ENCODE measurements at regions not wholly inside any gene's neighbourhood (a gene's known extent, or its start where the extent isn't known, plus 50 kb on each side); places are given as distances from the start of the nearest gene placed in this dataset.

- TF ChIP-seq, protein P1, sequence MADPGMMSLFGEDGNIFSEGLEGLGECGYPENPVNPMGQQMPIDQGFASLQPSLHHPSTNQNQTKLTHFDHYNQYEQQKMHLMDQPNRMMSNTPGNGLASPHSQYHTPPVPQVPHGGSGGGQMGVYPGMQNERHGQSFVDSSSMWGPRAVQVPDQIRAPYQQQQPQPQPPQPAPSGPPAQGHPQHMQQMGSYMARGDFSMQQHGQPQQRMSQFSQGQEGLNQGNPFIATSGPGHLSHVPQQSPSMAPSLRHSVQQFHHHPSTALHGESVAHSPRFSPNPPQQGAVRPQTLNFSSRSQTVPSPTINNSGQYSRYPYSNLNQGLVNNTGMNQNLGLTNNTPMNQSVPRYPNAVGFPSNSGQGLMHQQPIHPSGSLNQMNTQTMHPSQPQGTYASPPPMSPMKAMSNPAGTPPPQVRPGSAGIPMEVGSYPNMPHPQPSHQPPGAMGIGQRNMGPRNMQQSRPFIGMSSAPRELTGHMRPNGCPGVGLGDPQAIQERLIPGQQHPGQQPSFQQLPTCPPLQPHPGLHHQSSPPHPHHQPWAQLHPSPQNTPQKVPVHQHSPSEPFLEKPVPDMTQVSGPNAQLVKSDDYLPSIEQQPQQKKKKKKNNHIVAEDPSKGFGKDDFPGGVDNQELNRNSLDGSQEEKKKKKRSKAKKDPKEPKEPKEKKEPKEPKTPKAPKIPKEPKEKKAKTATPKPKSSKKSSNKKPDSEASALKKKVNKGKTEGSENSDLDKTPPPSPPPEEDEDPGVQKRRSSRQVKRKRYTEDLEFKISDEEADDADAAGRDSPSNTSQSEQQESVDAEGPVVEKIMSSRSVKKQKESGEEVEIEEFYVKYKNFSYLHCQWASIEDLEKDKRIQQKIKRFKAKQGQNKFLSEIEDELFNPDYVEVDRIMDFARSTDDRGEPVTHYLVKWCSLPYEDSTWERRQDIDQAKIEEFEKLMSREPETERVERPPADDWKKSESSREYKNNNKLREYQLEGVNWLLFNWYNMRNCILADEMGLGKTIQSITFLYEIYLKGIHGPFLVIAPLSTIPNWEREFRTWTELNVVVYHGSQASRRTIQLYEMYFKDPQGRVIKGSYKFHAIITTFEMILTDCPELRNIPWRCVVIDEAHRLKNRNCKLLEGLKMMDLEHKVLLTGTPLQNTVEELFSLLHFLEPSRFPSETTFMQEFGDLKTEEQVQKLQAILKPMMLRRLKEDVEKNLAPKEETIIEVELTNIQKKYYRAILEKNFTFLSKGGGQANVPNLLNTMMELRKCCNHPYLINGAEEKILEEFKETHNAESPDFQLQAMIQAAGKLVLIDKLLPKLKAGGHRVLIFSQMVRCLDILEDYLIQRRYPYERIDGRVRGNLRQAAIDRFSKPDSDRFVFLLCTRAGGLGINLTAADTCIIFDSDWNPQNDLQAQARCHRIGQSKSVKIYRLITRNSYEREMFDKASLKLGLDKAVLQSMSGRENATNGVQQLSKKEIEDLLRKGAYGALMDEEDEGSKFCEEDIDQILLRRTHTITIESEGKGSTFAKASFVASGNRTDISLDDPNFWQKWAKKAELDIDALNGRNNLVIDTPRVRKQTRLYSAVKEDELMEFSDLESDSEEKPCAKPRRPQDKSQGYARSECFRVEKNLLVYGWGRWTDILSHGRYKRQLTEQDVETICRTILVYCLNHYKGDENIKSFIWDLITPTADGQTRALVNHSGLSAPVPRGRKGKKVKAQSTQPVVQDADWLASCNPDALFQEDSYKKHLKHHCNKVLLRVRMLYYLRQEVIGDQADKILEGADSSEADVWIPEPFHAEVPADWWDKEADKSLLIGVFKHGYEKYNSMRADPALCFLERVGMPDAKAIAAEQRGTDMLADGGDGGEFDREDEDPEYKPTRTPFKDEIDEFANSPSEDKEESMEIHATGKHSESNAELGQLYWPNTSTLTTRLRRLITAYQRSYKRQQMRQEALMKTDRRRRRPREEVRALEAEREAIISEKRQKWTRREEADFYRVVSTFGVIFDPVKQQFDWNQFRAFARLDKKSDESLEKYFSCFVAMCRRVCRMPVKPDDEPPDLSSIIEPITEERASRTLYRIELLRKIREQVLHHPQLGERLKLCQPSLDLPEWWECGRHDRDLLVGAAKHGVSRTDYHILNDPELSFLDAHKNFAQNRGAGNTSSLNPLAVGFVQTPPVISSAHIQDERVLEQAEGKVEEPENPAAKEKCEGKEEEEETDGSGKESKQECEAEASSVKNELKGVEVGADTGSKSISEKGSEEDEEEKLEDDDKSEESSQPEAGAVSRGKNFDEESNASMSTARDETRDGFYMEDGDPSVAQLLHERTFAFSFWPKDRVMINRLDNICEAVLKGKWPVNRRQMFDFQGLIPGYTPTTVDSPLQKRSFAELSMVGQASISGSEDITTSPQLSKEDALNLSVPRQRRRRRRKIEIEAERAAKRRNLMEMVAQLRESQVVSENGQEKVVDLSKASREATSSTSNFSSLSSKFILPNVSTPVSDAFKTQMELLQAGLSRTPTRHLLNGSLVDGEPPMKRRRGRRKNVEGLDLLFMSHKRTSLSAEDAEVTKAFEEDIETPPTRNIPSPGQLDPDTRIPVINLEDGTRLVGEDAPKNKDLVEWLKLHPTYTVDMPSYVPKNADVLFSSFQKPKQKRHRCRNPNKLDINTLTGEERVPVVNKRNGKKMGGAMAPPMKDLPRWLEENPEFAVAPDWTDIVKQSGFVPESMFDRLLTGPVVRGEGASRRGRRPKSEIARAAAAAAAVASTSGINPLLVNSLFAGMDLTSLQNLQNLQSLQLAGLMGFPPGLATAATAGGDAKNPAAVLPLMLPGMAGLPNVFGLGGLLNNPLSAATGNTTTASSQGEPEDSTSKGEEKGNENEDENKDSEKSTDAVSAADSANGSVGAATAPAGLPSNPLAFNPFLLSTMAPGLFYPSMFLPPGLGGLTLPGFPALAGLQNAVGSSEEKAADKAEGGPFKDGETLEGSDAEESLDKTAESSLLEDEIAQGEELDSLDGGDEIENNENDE (IDR thresholded peaks at IDR 0.05; ENCODE audit: insufficient replicate concordance, low read length), result no peak
- TF ChIP-seq TCF12 (IDR thresholded peaks at IDR 0.05; ENCODE audit: low read depth, low read length) (no peak), RBBP5 (IDR thresholded peaks at IDR 0.05; ENCODE audit: borderline replicate concordance, low read depth, low read length) (no peak), SIN3A (conservative IDR thresholded peaks at IDR 0.05 in 1 of 2, IDR thresholded peaks at IDR 0.05 in 1 of 2; ENCODE audit: low read depth in 1 of 2, low read length in 2 of 2) (no peak), PHF8 (conservative IDR thresholded peaks at IDR 0.05; ENCODE audit: low read depth, low read length) (no peak), ATF2 (IDR thresholded peaks at IDR 0.05; ENCODE audit: low read length) (no peak), SP1 (IDR thresholded peaks at IDR 0.05; ENCODE audit: low read depth, low read length) (no peak)
Measured at GRCh38 chr7:68943786-68944185, 654.5 kb upstream of the AUTS2 start (continued).

Measured in H1 (cell line).